Endothelial cell of umbilical vein (primary cell): ENCODE measurements at regions not wholly inside any gene's neighbourhood (a gene's known extent, or its start where the extent isn't known, plus 50 kb on each side); places are given as distances from the start of the nearest gene placed in this dataset.

Source experiments
- CTCF ChIP-seq, 2 donors: IDR thresholded peaks; 1 replicate in 1 of 2; 2 replicates in 1 of 2; pipeline ENCODE4 v1.5.1; 2011; ENCODE audit warnings: low read length in 2 of 2, mild to moderate bottlenecking in 2 of 2, moderate library complexity in 2 of 2, control low read depth in 1 of 2, inconsistent platforms in 1 of 2, low read depth in 1 of 2; ENCODE audit not compliant: insufficient read depth in 1 of 2; ENCODE audit errors: extremely low read depth in 1 of 2
- EZH2 ChIP-seq: IDR thresholded peaks from 2 replicates; pipeline ENCODE4 v1.6.1; 2012; ENCODE audit warnings: borderline replicate concordance, low read depth, mild to moderate bottlenecking, moderate library complexity, low read length, inconsistent platforms; ENCODE audit not compliant: severe bottlenecking
- FOS ChIP-seq: IDR thresholded peaks from 2 replicates; pipeline ENCODE4 v1.6.1; 2011; ENCODE audit warnings: mild to moderate bottlenecking, low read length, moderate library complexity, borderline replicate concordance; ENCODE audit not compliant: insufficient read depth
- GATA2 ChIP-seq: IDR thresholded peaks from 2 replicates; pipeline ENCODE4 v1.7.0; 2011; ENCODE audit warnings: low read depth, mild to moderate bottlenecking, moderate library complexity, mixed read lengths, low read length; ENCODE audit not compliant: insufficient read length, insufficient read depth
- JUN ChIP-seq: IDR thresholded peaks from 2 replicates; pipeline ENCODE4 v1.6.1; 2011; ENCODE audit warnings: borderline replicate concordance, low read depth; ENCODE audit not compliant: insufficient read length, insufficient read depth
- MAX ChIP-seq: IDR thresholded peaks from 2 replicates; pipeline ENCODE4 v1.6.1; 2011; ENCODE audit not compliant: insufficient read depth, insufficient read length
- POLR2A ChIP-seq: IDR thresholded peaks from 2 replicates; pipeline ENCODE4 v1.6.1; 2012; ENCODE audit warnings: low read depth, mild to moderate bottlenecking, control low read depth, low read length
- POLR2AphosphoS5 ChIP-seq: IDR thresholded peaks from 2 replicates; pipeline ENCODE4 v1.6.1; 2012; ENCODE audit warnings: low read depth, mild to moderate bottlenecking, control low read depth, low read length, moderate library complexity; ENCODE audit not compliant: insufficient read depth

GRCh38 chr15:100810831-100811230 lies 68.8 kb upstream of the ALDH1A3 start:
- TF ChIP-seq POLR2AphosphoS5 (no peak), CTCF (IDR thresholded peaks at IDR 0.05; ENCODE audit: extremely low read depth in 1 of 2, insufficient read depth in 1 of 2, low read depth in 1 of 2, low read length in 2 of 2) (no peak), POLR2A (no peak), EZH2 (no peak), MAX (no peak), JUN (no peak), FOS (no peak), GATA2 (no peak)
